Urinary bladder (tissue), 3 donors: ENCODE measurements at regions not wholly inside any gene's neighbourhood (a gene's known extent, or its start where the extent isn't known, plus 50 kb on each side); places are given as distances from the start of the nearest gene placed in this dataset.

ENCODE experiments used
- DNase-seq: peaks from one replicate; pipeline ENCODE4 v3.0.0-alpha.2; 2015; ENCODE audit errors: extremely low spot score
- H3K27ac ChIP-seq: one replicate; pipeline ENCODE4 v1.5.1; 2013; ENCODE audit warnings: low read depth, mild to moderate bottlenecking, moderate library complexity
- H3K36me3 ChIP-seq: one replicate; pipeline ENCODE4 v1.6.1; 2013; ENCODE audit warnings: mild to moderate bottlenecking, moderate library complexity; ENCODE audit not compliant: insufficient read depth
- H3K4me1 ChIP-seq: one replicate; pipeline ENCODE4 v1.6.1; 2013; ENCODE audit warnings: mild to moderate bottlenecking, moderate library complexity; ENCODE audit not compliant: insufficient read depth
- H3K4me3 ChIP-seq: one replicate; pipeline ENCODE4 v1.5.1; 2013; ENCODE audit warnings: low read depth, low read length
- WGBS: extraction: QIAGEN DNeasy Blood & Tissue Kit; methylation state at CpG from one replicate; pipeline ENCODE4 v1.1.7; 2013; 5-methylcytosine and 5-hydroxymethylcytosine counted together
- donor health status: healthy with polysubstance abuse.
- donor health status: healthy.

GRCh38 chr13:111904701-111905608 is 162.0 kb upstream of the SOX1 start:
- no peak for DNase-seq
- 91% methylated on average over 47 of the region's 47 CpGs for WGBS
- Histone ChIP-seq H3K4me1 (no peaks in the 10 kb centered on the region), H3K36me3 (no peaks in the 10 kb centered on the region), H3K4me3 (no peak overlapping the region), H3K27ac (no peak overlapping the region)

DNA sequence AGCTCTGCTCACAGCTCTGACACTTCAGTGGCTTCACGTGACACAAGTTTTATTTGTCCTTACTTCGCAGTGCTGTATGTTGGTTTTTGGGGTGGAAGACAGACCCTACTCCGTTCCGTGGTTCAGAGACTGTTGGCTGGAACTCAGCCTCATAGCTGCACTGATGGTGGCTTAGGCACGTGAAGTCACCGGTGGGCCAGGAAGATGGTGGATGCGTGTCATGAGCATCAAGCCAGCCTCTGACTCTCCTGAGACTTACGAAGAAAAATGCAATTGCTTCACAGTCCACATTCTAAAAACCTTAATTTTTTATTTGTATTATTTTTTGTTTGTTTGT is 161.4 kb upstream of the SOX1 start:
- Histone ChIP-seq H3K27ac (no peak overlapping the region), H3K4me1 (no peaks in the 10 kb centered on the region), H3K36me3 (no peaks in the 10 kb centered on the region), H3K4me3 (no peak overlapping the region)
- 96% methylated on average over 8 of the region's 8 CpGs for WGBS
- no peak for DNase-seq

- H3K4me1 ChIP-seq, result no peaks in the 10 kb centered on the region
- 85% methylated on average over 8 of the region's 8 CpGs for WGBS
- H3K27ac ChIP-seq, result no peak overlapping the region
- DNase-seq, result no peak
- no peak overlapping the region for H3K4me3 ChIP-seq
- H3K36me3 ChIP-seq, result no peaks in the 10 kb centered on the region
These were observed 160.6 kb upstream of the SOX1 start for GRCh38 chr13:111906306-111906705.

- DNase-seq, result no peak
- H3K4me1 ChIP-seq, result no peaks in the 10 kb centered on the region
- 89% methylated on average over 9 of the region's 9 CpGs for WGBS
- no peak overlapping the region for H3K27ac ChIP-seq
- no peak overlapping the region for H3K4me3 ChIP-seq
- no peaks in the 10 kb centered on the region for H3K36me3 ChIP-seq
These were observed 160.1 kb upstream of the SOX1 start for GRCh38 chr13:111906816-111907215.

DNA sequence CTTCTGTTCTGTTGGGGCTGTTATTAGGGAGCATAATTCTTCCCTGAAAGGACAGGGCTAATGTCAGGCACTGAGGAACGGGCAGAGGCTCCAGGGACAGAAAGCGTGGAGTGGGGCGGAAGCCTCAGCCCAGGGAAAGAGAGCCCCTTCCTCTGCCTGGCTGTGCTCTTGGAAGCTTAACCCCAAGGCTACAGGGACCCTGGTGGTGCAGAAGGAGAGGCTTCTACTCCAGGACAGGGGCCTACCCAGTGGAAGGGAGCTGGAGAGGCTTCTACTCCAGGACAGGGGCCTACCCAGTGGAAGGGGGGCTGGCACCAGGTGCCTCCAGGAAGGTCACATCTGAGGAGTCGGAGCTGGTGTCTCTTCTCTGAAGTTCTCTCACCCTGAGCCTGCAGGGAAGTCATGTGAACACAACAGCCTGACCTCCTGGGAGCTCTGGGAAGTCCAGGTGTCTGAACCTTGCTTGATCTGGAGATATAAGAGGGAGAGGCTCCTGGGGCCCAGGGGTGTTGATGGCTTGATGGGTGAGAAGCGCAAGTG is 159.5 kb upstream of the SOX1 start:
- Histone ChIP-seq H3K27ac (no peak overlapping the region), H3K36me3 (no peaks in the 10 kb centered on the region), H3K4me3 (no peak overlapping the region), H3K4me1 (no peaks in the 10 kb centered on the region)
- no peak for DNase-seq
- WGBS, result 85% methylated on average over 5 of the region's 5 CpGs

- DNase-seq, result no peak
- no peak overlapping the region for H3K27ac ChIP-seq
- 74% methylated on average over 13 of the region's 13 CpGs for WGBS
These were observed 158.6 kb upstream of the SOX1 start for GRCh38 chr13:111908361-111908760.

DNA sequence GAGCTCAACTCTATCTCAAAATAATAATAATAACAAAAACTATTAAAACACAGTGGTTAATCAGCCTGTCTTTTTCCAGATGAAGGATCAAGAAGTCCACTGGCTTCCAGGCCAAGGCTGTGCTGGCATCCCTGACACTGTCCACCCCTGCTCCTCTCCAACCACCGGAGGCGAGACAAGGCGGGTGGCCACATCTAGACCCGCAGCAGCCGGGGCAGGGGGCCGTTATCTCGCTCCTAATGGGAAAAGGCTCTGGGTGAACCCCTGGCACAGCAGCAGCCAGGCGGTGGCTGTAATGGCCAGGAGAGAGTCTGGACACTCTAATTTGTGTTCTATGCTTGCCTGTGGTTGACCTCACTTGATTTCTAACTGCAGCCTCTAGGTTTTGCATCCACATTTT is 158.0 kb upstream of the SOX1 start:
- no peak for DNase-seq
- 89% methylated on average over 8 of the region's 8 CpGs for WGBS
- H3K4me3 ChIP-seq, result no peak overlapping the region

More at GRCh38 chr13:111908361-111908760, 158.6 kb upstream of the SOX1 start:
- no peaks in the 10 kb centered on the region for H3K36me3 ChIP-seq
- H3K4me1 ChIP-seq, result no peaks in the 10 kb centered on the region
- no peak overlapping the region for H3K4me3 ChIP-seq

GRCh38 chr13:111909501-111909900 is 157.4 kb upstream of the SOX1 start:
- Histone ChIP-seq H3K4me1 (no peaks in the 10 kb centered on the region), H3K27ac (no peak overlapping the region), H3K36me3 (no peaks in the 10 kb centered on the region), H3K4me3 (no peak overlapping the region)
- DNase-seq, result no peak
- 87% methylated on average over 12 of the region's 12 CpGs for WGBS

More for the DNA sequence above, 158.0 kb upstream of the SOX1 start:
- Histone ChIP-seq H3K27ac (no peak overlapping the region), H3K4me1 (no peaks in the 10 kb centered on the region), H3K36me3 (no peaks in the 10 kb centered on the region)

DNA sequence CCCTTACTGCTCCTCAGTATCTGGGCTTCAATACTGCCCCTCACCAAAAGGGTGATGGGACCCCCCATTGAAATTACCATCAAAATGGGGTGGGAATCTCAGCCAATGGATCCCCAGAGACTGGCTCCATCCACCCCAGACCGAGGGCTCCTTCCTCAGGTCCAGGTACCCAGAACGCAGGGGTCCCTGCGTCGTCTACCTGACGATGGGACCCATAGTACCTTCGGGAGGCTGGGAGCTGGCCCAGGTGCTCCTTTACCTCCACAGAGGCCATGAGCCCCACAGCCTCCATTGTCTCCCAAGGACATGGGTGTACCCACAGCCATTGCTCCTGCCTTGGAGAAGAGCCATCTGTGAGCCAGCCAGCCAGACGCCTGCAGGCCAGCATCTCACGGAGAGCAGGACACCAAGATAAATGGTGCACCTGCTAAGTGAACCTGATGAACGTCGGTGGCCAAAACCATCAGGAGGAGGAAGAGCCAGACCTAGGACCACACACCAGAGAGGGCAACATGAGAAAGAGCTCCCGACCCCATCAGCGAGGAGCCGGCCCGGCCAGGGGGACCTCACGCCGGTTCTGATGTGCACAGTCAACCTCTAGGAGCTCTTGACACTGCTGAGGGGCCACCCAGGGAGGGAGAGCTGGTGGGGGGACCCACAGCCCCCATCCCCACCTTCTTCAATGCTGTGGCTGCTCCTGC is 156.8 kb upstream of the SOX1 start:
- Histone ChIP-seq H3K4me3 (no peak overlapping the region), H3K36me3 (no peaks in the 10 kb centered on the region), H3K4me1 (no peaks in the 10 kb centered on the region), H3K27ac (no peak overlapping the region)
- WGBS, result 87% methylated on average over 16 of the region's 16 CpGs
- DNase-seq, result no peak

DNA sequence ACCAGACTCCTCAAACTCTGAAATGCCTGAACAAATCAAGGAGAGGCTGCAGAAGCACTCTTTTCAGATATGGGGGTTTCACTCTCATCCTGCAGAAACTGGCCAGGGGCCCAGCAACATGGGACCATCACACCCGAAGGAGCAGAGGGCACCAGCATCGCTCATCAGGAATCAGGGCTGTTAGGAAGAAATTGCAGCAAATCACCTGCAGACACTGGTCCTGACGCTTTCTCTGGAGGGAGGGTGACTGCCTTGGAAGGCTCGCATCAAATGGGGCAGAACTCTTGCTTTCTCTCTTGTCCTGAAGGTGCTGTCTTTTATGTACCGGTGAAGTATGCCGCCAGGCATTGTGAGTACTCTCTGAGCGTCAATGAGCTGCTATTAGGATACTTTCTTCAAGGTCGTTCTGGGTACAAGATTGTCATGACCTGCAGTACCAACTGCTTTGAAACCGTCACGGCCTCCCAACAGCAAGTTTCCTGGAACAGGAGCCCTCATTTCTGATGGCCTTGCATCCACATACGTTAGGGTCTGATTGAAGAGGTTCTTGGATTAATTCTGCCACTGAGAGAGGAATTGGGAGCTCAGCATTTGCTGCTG is 155.7 kb upstream of the SOX1 start:
- H3K27ac ChIP-seq, result no peak overlapping the region
- H3K36me3 ChIP-seq, result no peaks in the 10 kb centered on the region
- WGBS, result 84% methylated on average over 11 of the region's 11 CpGs
- no peak for DNase-seq
- no peaks in the 10 kb centered on the region for H3K4me1 ChIP-seq
- H3K4me3 ChIP-seq, result no peak overlapping the region

GRCh38 chr13:111911754-111912452 is 155.0 kb upstream of the SOX1 start:
- DNase-seq, result no peak
- WGBS, result 89% methylated on average over 11 of the region's 11 CpGs
- H3K36me3 ChIP-seq, result no peaks in the 10 kb centered on the region
- no peak overlapping the region for H3K4me3 ChIP-seq
- no peaks in the 10 kb centered on the region for H3K4me1 ChIP-seq
- no peak overlapping the region for H3K27ac ChIP-seq

GRCh38 chr13:111912453-111912866 is 154.5 kb upstream of the SOX1 start:
- WGBS, result 94% methylated on average over 16 of the region's 16 CpGs
- no peak overlapping the region for H3K4me3 ChIP-seq
- no peak for DNase-seq
- H3K27ac ChIP-seq, result no peak overlapping the region
- no peaks in the 10 kb centered on the region for H3K36me3 ChIP-seq
- H3K4me1 ChIP-seq, result no peaks in the 10 kb centered on the region

GRCh38 chr13:111912991-111913760 is 153.8 kb upstream of the SOX1 start:
- 61% methylated on average over 25 of the region's 25 CpGs for WGBS

More at GRCh38 chr13:111912991-111913760, 153.8 kb upstream of the SOX1 start:
- H3K4me1 ChIP-seq, result no peaks in the 10 kb centered on the region
- no peak for DNase-seq
- H3K27ac ChIP-seq, result no peak overlapping the region
- no peak overlapping the region for H3K4me3 ChIP-seq
- H3K36me3 ChIP-seq, result no peaks in the 10 kb centered on the region
